ENCODE measurements at regions not wholly inside any gene's neighbourhood (a gene's known extent, or its start where the extent isn't known, plus 50 kb on each side); places are given as distances from the start of the nearest gene placed in this dataset.

- TF ChIP-seq SIN3A (IDR thresholded peaks at IDR 0.05; ENCODE audit: borderline replicate concordance, low read depth, low read length): no peak
- no peak for TF ChIP-seq MAZ (IDR thresholded peaks at IDR 0.05; ENCODE audit: borderline replicate concordance, low read depth, low read length)
- no peak for TF ChIP-seq MAZ (CRISPR knock-in tag; IDR thresholded peaks at IDR 0.05; ENCODE audit: low read depth)
- no peak for TF ChIP-seq ZNF451 (CRISPR knock-in tag; IDR thresholded peaks at IDR 0.05)
- no peak for TF ChIP-seq MED1 (CRISPR knock-in tag; IDR thresholded peaks at IDR 0.05)
- no peak for TF ChIP-seq ZNF570 (CRISPR knock-in tag; IDR thresholded peaks at IDR 0.05; ENCODE audit: borderline replicate concordance)
- no peak for TF ChIP-seq GLI4 (CRISPR knock-in tag; IDR thresholded peaks at IDR 0.05; ENCODE audit: borderline replicate concordance)
Measured at GRCh38 chr6:114945392-114945791, 602.6 kb upstream of the HS3ST5 start.

All from HepG2 (cell line).